ENCODE measurements at regions not wholly inside any gene's neighbourhood (a gene's known extent, or its start where the extent isn't known, plus 50 kb on each side); places are given as distances from the start of the nearest gene placed in this dataset.
"Not testable (repeated sequence)": the region's sequence is repeated elsewhere in the genome, so short reads cannot be mapped to it uniquely, and the experiment has no call there.

DNA sequence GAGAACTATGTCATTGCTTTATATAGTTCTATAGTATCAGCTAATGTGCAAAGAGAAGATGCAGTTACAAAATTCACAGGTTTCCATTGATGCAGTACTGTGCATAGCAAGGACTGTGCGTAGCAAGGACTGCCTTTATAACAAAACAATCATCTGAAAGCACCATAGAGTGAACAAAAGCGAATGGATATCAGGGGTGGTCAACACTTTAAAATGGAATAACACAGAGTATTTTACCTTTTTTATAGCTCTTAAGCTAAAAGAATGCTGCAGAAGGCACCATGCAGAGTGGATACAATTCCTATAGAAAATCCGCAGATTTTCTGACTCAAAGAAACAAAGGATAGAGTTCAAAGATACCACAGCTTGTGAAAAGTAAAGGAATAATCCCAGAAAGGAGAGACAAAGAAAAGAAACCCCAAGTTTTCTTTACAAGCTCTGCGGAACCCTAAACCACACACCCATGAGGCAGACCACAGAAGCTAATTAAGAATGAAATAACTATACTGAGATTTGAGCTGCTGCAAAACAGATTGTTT is 229.9 kb upstream of the DTNA start:
- no peak for DNase-seq (ENCODE audit: low spot score)

DNA sequence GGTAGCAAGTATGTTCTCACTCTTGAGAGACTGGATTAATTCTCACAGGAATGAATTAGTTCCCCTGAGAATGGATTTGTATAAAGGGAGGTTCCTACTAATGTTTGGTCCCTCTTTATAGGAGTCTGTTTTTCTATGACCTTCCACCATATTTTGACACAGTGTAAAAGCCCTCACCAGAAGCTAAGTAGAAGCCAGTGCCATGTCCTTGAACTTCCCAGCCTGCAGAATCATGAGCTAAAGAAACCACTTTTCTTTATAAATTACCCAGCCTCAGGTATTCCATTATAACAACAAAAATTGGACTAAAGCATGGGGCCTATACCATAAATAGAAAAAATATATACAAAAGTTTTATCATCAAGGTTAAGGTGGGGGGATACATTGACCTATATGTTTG is 227.9 kb upstream of the DTNA start:
- DNase-seq (ENCODE audit: low spot score): no peak

DNA sequence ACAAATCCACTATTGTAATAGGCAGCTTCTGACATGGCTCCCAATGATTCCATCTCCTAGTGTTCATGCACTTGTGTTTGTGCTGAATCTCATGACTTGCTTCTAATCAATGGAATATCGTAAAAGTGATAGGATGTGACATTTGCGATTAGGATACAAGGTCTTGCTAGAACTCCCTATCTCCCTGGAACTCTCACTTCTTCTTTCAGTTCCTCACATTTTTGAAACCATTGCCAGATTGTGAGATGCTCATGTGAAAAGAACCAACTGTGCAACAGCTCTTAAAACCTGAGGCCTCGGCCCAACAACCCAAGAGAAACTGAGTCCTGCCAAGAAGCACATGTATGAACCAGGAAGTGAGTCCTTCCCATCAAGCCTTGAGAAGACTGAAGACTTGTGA is 226.9 kb upstream of the DTNA start:
- DNase-seq (ENCODE audit: low spot score): no peak

DNA sequence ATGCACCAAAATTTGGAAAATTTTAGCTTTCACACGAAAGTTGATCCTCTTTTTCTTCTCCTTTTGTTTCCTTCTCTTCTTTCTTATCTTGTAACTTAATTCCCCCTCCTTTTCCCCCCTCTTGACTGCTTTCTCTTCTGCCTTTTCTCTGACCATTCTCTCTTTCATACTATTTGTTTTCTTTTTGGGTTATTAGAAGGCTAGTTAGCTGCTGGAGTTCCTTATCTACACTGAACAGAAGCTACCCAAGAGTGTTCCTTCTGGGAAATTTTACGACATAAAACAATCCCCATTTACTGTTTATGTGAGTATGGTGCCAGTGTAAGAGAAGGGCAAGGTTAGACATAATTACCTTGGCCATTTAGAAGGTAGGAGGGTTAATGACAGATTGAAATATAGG is 218.4 kb upstream of the DTNA start:
- DNase-seq (ENCODE audit: low spot score): no peak

DNA sequence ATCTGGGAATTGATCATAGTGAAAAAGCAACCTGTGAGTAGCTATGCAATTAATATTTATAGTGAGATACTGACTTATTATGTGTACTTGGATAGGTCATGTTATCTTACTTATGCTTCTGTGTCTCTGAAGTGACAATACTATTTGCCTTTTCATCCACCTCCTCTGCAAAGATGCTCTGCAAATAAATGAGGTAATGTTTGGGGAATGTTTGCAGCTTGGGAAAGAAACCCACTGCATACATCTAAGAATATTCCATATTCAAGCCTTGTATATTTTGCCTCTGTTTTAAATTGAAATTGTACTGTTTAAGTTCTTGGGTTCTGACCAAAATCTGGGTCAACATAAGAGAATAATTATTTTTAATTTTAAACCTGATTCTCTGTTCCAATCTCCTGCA is 217.4 kb upstream of the DTNA start:
- no peak for DNase-seq (ENCODE audit: low spot score)

DNA sequence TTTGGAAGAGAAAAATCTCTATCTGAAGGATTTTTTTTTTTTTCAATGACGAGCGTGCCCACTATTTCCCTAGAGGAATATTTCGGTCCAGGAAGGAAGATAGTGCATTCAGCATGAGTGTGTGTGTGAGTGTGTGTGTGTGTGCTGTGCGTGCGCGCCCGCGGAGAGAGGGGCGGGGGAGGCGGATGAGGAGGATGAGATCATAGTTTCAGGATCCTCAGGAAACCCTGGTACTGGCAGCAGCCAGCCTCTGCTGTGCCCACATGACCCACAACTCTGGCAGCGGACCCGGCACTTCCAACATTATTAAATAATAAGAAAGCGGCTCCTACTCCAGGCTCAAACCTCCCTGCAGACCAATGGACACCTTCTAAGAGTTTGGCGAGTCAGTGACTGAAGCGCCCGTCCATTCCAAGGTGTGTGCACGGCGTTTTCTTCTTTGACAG is 217.0 kb upstream of the DTNA start:
- no peak for DNase-seq (ENCODE audit: low spot score)

DNA sequence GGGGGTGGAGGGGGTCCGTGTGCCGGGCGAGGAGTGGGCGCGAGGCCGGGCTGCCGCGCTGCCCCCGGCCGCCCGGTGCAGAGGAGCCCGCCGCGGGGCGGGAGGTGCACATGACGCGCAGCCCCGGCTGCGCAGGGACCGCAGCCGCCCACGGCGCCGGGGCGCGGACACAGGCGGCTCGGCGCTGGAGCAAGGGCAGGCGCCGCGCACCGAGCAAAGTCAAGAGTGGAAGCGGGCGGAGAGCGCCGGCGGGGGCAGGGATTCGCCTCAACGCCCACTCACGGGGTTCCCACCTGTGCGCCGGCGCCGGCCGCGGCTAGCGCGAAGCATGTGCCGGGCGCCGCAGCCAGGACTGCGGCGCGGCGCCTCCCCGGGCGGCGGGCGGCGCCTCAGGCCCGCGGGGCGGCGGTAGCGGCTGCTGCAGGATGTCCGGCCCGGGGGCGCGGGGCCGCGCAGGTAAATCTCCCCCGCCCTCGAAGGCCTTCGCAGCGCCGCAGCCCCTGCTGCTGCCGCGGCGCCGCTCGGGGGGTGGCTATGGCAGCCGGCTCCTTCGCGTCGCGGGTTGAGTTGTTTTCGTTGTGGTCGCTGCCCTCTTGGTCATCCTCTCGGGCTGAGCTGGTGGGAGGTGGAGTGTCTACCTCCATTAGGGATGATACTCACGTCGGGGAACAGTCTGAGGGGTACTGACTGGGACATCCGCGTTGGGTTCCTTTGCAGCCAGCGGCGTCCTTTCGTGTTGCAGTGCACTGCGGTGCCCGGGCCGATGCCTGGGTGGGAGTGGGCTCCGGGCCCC is 216.3 kb upstream of the DTNA start:
- no peak for DNase-seq (ENCODE audit: low spot score)

DNA sequence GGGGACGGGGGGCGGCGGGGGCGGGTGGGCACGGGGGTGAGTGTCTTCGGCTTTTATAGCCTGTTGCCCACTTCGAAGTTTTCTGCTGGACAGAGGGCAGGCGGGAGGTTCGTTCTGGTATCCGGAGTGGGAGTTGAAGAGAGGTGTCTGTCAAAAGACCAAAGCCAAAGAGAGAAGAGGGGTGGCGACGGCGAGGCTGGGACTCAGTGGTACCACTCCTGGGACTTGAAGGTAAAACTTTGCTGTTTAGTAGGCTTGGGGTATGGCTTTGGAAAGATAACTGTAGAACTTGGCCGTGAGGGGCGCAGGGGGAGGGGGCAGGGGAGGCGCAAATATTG is 215.8 kb upstream of the DTNA start:
- no peak for DNase-seq (ENCODE audit: low spot score)

DNA sequence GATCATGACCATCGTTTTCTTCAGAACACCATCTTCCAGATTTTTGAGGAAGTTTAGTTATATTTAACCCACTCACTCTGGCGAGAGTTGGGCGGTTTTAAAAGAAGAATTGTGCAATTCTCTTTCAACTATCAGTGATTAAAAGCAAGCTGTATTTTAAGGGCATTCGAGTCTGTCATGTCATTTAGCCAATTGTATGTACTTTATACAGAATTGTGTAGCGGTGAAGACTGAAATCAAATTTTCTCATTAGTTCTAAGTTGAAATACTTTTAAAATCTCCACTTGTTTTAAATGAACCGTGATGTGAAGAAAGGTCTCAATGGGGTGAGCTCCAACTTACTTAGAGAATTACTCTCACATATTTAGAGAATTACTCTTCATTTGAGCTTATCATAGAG is 214.6 kb upstream of the DTNA start:
- DNase-seq (ENCODE audit: low spot score): no peak

DNA sequence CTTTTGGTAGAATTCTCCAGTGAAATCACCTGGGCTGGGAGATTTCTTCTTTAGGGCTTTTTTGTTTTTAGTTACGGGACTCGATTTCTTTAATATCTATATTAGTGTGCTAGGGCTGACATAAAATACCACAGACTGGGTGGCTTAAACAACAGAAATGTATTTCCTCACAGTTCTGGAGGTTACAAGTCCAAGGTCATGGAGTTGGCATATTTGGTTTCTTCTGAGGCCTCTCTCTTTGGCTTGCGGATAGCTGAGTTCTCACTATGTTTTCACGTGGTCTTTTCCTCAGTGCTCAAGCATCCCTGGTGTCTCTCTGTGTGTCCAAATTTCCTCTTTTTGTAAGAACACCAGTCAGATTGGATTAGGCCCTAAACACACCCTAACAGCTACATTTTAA is 208.5 kb upstream of the DTNA start:
- DNase-seq (ENCODE audit: low spot score): no peak

DNA sequence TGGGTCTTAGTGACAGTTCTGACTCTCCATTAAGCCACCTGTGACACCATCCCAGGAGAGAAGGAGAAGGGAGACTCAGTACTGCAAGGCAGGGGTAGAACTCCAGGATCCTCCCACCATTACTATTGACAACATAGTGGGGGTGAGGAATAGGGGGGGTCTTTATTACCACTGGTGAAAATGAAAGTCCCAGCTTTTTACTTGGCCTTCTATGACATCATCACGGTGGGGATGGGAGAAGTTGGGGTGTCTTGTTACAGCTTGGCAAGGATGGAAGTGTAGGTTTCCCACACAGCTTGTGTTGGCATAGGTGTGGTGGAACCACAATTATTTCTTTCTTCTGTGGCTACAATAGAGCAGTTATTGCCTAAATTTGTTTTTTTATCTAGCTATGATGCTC is 203.9 kb upstream of the DTNA start:
- no peak for DNase-seq (ENCODE audit: low spot score)

DNA sequence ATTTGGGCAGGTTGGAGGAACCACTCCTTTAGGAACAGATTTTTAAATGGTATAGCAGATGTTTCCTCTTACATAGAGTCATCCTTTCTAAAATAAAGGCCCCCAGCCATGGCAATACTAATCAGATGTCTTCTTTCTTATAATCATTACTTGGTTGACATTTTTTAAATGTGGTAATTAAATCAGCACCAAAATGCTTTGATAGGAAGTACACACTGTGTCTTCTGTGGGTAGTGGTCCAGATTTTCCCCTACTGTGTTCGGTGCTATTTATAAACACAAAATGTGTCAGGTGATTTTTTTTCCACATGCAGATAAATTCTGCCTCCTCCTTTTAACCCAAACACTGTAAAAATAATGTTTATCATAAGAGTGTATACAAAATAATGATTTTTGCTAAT is 200.9 kb upstream of the DTNA start:
- DNase-seq (ENCODE audit: low spot score): no peak

DNA sequence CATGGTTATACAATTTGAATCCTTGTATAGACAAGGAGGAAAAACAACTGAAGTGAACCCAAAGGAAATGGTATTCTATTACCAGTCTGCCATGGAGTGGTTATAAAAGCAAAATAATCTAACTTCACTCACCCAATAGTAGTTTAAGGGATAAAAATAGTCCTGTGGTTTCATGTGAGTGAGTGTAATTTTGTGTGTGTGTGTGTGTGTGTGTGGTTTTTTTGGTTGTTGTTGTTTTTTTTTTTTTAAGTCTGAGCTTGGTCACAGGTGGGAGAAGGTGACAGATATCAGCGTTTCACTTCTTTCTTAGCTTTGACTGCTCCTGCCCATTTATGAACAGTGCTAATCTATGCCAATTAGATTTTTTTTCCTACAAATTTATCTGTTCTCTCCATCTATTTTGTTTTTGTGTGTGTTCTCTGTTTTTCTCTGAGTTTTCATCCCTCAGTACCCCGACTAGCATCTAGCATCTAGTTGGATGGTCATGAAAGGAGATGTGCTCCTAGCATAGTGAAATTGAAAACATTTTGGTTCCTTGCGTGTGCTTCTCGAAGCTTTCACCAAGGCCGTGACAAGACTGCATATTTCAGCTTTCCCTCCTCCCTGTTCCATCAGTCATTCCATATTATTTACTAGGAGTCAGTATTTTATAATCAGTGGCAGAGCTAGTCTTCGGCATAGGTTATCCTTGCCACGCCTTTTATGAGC is 200.1 kb upstream of the DTNA start:
- no peak for DNase-seq (ENCODE audit: low spot score)

DNA sequence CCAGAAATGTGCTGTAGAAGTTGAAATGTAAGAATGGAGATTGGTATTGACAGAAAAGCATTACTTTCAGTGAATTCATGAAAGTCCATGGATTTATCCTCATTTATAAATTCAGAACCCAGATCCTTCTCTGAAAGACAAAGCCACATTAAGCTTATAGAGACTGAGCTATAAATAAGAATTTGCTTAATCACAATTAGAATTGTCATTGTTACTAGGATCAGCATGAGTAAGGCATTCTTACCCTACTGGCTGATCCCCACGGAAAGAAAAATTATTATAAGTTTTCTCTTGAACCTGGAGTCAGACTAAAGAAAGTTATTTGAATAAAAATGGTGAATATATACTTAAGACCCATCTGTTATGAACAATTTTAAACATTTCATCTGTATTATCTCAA is 199.2 kb upstream of the DTNA start:
- no peak for DNase-seq (ENCODE audit: low spot score)

DNA sequence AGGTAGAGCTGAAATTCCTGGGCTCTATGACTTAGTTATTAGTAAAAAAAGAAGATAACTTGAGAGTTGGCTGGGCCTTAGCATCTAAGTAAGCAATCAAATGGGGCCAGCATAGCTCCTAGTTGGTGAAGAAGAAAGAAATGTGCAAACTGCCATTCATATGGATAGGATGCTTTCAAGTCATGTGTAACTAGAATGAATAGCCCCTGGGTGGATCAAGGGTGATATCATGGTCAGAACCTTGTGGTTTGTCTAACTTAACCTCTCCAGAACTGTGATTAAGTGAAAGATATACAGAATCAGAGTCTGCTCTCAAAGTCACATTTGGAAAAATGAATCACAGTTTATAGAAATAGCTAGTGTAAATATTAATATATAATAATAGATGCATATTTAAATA is 198.7 kb upstream of the DTNA start:
- no peak for DNase-seq (ENCODE audit: low spot score)

DNA sequence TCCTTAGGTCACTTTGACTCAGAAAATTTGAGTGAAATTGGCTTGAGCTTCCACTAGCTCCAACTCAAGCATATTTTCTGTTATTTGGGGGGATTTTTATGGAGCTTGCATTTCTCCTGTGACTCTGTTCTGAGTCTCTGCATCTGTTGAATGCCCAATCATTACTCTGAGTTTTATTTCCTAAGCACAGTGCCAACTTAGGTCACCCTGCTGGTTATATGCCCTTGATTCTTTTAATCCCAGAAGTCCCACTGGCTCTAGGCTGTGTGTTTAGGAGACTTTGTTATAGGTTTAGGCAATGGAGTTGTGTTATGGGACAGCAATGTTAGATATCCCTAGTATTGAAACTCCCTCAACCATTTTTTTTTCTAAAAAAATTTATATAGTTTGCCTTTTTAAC is 198.2 kb upstream of the DTNA start:
- no peak for DNase-seq (ENCODE audit: low spot score)

DNA sequence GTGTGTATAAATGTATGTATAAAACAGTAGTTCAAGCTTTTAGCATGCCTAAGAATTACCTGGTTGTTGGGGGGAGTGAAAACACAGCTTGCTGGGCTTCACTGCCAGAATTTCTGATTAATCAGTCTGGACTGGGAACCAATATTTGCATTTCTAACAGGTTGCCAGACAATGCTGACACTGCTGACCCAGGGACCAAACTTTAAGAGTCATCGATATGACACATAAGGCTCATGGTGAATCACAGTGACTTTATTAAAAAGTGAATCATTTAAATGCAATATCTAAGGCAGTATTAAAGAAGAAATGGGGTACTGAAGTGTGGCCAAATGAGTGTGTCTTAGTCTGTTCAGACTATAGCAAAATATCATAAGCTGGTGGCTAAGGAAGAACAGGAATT is 195.9 kb upstream of the DTNA start:
- DNase-seq (ENCODE audit: low spot score): no peak

DNA sequence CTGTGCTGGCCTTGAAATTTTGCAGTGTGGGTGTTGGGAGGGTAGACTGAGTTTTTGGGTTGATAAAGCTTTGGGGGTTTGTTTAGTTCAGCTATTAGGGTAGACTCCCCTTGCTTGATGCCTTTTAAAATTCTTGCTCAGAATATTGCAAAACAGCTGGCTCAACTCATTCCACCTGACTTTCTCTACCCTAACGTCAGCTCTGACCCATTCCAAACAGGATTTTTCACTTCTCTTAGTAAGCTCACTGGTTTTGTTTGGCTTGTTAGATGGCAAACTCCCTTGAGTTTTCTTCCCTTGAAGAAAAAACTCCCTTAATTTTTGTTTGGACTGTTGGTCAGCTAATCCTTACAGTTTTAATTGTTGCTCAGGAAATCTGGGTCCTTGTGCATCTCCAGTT is 195.1 kb upstream of the DTNA start:
- DNase-seq (ENCODE audit: low spot score): no peak

DNA sequence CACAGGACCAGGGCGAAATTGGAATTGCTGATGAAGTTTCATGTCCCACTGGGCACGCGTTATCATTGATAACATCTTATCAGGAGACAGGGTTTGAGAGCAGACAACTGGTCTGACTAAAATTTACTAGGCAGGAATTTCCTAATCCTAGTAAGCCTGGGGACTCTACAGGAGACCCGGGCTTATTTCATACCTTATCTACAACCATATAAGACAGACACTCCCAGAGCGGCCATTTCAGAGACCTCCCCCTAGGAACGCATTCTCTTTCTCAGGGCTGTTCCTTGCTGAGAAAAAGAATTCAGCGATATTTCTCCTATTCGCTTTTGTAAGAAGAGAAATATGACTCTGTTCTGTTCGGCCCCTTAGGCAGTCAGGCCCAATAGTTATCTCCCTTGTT is 193.7 kb upstream of the DTNA start:
- not testable (repeated sequence) for DNase-seq (ENCODE audit: low spot score)

DNA sequence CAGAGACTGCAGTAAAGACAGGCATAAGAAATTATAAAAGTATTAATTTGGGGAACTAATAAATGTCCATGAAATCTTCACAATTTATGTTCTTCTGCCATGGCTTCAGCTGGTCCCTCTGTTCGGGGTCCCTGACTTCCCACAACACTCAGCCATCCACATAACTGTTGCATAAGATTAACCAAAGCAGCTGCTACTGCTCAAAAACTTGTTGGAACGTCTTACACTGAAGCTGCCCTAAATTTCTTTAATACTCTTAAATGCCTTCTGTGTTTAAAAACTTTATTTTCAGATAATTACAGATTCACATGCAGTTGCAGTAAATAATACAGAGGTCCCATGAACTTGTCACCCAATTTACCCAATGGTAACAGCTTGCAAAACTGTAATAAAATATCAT is 193.1 kb upstream of the DTNA start:
- not testable (repeated sequence) for DNase-seq (ENCODE audit: low spot score)

DNA sequence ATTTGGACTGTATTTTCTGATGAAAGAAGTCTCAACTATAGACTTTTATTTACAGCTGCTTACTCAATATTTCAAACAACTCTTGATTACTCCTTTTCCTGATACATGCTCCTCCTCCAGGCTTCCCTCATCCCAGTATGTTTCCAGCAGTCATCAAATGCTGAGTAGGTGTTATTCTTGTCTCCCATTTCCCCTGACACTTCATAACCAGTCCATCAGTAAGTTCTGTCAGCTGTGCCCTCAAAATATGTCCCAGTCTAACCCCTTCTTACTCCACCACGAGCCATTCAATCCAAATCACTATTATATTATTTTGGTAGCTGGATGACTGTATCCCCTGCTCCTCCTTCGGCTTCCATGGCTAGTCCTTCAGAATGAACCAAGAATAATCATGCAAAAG is 189.1 kb upstream of the DTNA start:
- DNase-seq (ENCODE audit: low spot score): no peak

DNA sequence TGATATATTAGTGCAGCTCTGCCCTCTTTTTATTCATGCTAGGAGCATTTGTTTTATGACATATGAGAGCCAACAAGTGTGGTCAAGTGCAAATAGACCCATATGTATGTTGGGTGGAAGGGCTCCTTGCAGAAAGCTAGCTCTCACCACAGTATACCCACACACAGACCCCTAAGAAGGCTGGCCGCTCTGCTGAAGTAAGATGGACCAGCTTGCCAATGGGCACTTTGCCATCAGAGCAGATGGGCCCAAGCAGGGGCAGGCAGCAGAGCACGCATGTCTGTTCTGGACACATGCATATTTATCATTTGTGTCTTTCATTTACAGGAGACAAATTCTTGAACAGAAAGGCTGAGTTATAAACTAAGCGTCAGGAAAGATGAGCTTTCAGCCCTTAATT is 187.5 kb upstream of the DTNA start:
- DNase-seq (ENCODE audit: low spot score): no peak

DNA sequence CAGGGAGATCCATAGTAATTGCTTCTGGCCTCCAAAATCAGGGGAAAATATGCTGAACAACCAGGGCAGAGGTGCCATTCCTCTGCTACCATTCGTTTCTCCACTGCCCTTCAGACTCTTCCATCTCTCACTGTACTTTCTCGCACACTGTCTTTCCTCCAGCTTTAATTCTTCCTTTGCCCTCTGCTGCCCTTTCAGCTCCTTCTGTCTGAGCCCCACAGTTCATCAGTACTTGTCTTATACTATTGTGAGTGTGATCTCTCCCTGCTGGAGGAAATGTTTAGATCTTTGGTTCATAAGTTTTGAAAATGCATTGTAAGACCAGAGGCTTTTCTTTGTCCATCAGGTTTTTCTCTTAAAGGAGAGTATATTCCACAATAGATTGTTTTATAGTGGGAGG is 184.9 kb upstream of the DTNA start:
- no peak for DNase-seq (ENCODE audit: low spot score)

DNA sequence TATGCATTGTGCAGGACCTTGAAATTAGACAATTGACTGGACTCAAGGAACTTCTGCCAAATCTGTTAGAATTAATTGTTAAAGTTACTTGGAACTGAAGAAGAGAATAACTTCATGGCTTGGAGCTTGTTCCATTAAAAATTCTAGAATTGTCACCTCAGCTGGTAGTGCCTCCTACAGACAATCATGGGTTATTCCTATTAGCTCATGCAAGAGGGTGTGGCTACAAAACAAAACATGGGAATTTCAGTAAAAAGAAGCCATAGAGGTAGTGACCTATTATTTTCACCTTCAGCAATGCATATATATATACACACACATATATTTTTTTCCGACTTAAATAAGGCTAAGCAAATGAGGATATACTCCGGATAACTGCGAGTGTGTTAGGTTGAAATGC is 181.9 kb upstream of the DTNA start:
- no peak for DNase-seq (ENCODE audit: low spot score)
